ENCODE measurements at regions not wholly inside any gene's neighbourhood (a gene's known extent, or its start where the extent isn't known, plus 50 kb on each side); places are given as distances from the start of the nearest gene placed in this dataset.
"Not testable (repeated sequence)": the region's sequence is repeated elsewhere in the genome, so short reads cannot be mapped to it uniquely, and the experiment has no call there.

GRCh38 chr6:51203504-51203903 lies 384.8 kb downstream of the TFAP2B start:
- Mint-ChIP-seq H3K9me3 (ENCODE audit: low read depth) (no peaks in the 10 kb centered on the region), H3K36me3 (ENCODE audit: low read depth) (no peaks in the 10 kb centered on the region), H3K4me1 (ENCODE audit: low read depth) (peaks cover 14% of the 10 kb centered on the region), H3K4me3 (ENCODE audit: unreplicated experiment) (no peak overlapping the region), H3K27ac (ENCODE audit: unreplicated experiment) (no peak overlapping the region), H3K27me3 (ENCODE audit: low read depth) (no peaks in the 10 kb centered on the region)
- TF ChIP-seq CTCF (IDR thresholded peaks at IDR 0.05): no peak
- no peak for DNase-seq (ENCODE audit: low spot score)

GRCh38 chr6:51206686-51207085 lies 388.0 kb downstream of the TFAP2B start:
- not testable (repeated sequence) for H3K4me1 Mint-ChIP-seq (ENCODE audit: low read depth); DNase-seq (ENCODE audit: low spot score); H3K27me3 Mint-ChIP-seq (ENCODE audit: low read depth); H3K36me3 Mint-ChIP-seq (ENCODE audit: low read depth); H3K9me3 Mint-ChIP-seq (ENCODE audit: low read depth); H3K27ac Mint-ChIP-seq (ENCODE audit: unreplicated experiment); H3K4me3 Mint-ChIP-seq (ENCODE audit: unreplicated experiment)

DNA sequence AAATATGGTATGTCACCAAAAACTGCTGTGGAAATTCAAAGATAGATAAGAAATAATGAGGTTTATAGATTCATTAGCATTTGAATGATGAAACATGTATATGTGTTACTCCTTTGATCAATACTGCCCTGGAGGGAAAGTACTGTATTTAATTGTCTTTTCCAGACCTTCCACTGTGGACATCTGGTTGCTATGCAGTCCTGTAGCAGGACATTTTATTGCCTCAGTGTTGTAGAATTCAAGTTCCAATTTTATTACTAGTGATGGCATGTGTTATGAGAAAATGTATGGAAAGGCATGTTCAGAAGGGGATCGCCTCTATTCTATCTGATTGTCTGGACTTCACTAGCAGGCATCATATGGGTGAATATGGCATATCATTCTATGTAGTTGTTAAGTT lies 391.0 kb downstream of the TFAP2B start:
- no peak for TF ChIP-seq CTCF (IDR thresholded peaks at IDR 0.05)
- H3K9me3 Mint-ChIP-seq (ENCODE audit: low read depth): no peaks in the 10 kb centered on the region
- H3K4me3 Mint-ChIP-seq (ENCODE audit: unreplicated experiment): no peak overlapping the region
- H3K4me1 Mint-ChIP-seq (ENCODE audit: low read depth): peaks cover 10% of the 10 kb centered on the region
- no peaks in the 10 kb centered on the region for H3K27me3 Mint-ChIP-seq (ENCODE audit: low read depth)
- no peak for DNase-seq (ENCODE audit: low spot score)
- H3K27ac Mint-ChIP-seq (ENCODE audit: unreplicated experiment): no peak overlapping the region
- H3K36me3 Mint-ChIP-seq (ENCODE audit: low read depth): no peaks in the 10 kb centered on the region

- Mint-ChIP-seq H3K4me3 (ENCODE audit: unreplicated experiment) (peak overlapping the region; percentile 32), H3K27ac (ENCODE audit: unreplicated experiment) (no peak overlapping the region), H3K27me3 (ENCODE audit: low read depth) (no peaks in the 10 kb centered on the region), H3K36me3 (ENCODE audit: low read depth) (no peaks in the 10 kb centered on the region), H3K4me1 (ENCODE audit: low read depth) (no peaks in the 10 kb centered on the region), H3K9me3 (ENCODE audit: low read depth) (no peaks in the 10 kb centered on the region)
- no peak for DNase-seq (ENCODE audit: low spot score)
- TF ChIP-seq CTCF (IDR thresholded peaks at IDR 0.05): no peak
Measured at GRCh38 chr6:51213811-51214210, 395.1 kb downstream of the TFAP2B start.

DNA sequence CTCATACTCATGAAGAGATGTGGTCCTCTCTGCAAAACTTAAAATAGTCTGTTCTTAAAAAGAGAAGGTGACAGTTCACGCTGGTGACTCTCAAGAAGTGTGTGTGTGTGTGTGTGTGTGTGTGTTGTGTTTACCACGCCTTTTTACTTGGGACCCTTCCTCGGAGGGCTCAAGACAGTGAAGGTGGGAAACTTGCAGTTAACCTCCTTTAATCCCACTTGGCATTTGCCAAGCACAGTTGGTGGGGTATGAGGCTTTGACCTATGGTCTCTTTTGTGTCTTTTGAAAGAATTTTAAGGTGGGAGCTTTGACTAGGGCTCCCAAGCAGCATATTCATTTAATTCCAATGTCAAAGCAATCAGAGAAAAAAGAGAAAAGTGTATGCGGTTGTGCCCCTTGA lies 395.8 kb downstream of the TFAP2B start:
- TF ChIP-seq CTCF (IDR thresholded peaks at IDR 0.05): no peak
- Mint-ChIP-seq H3K4me3 (ENCODE audit: unreplicated experiment) (no peak overlapping the region), H3K9me3 (ENCODE audit: low read depth) (no peaks in the 10 kb centered on the region), H3K36me3 (ENCODE audit: low read depth) (no peaks in the 10 kb centered on the region), H3K4me1 (ENCODE audit: low read depth) (no peaks in the 10 kb centered on the region), H3K27me3 (ENCODE audit: low read depth) (no peaks in the 10 kb centered on the region), H3K27ac (ENCODE audit: unreplicated experiment) (no peak overlapping the region)
- no peak for DNase-seq (ENCODE audit: low spot score)

- H3K27me3 Mint-ChIP-seq (ENCODE audit: low read depth): no peaks in the 10 kb centered on the region
- no peak overlapping the region for H3K27ac Mint-ChIP-seq (ENCODE audit: unreplicated experiment)
- H3K36me3 Mint-ChIP-seq (ENCODE audit: low read depth): no peaks in the 10 kb centered on the region
- H3K4me3 Mint-ChIP-seq (ENCODE audit: unreplicated experiment): no peak overlapping the region
- no peak for DNase-seq (ENCODE audit: low spot score)
- H3K9me3 Mint-ChIP-seq (ENCODE audit: low read depth): no peaks in the 10 kb centered on the region
- TF ChIP-seq CTCF (IDR thresholded peaks at IDR 0.05): no peak
- H3K4me1 Mint-ChIP-seq (ENCODE audit: low read depth): no peaks in the 10 kb centered on the region
Measured at GRCh38 chr6:51218181-51218580, 399.5 kb downstream of the TFAP2B start.

DNA sequence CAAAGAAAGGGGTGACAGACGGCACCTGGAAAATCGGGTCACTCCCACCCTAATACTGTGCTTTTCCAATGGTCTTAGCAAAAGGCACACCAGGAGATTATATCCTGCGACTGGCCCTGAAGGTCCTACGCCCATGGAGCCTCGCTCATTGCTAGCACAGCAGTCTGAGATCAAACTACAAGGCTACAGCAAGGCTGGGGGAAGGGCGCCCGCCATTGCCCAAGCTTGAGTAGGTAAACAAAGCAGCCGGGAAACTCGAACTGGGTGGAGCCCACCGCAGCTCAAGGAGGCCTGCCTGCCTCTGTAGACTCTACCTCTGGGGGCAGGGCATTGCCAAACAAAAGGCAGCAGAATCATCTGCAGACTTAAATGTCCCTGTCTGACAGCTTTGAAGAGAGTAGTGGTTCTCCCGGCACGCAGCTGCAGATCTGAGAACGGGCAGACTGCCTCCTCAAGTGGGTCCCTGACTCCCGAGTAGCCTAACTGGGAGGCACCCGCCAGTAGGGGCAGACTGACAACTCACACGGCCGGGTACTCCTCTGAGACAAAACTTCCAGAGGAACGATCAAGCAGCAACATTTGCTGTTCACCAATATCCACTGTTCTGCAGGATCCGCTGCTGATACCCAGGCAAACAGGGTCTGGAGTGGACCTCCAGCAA lies 406.0 kb downstream of the TFAP2B start:
- not testable (repeated sequence) for H3K27ac Mint-ChIP-seq (ENCODE audit: unreplicated experiment); H3K27me3 Mint-ChIP-seq (ENCODE audit: low read depth); H3K36me3 Mint-ChIP-seq (ENCODE audit: low read depth); H3K4me3 Mint-ChIP-seq (ENCODE audit: unreplicated experiment); H3K4me1 Mint-ChIP-seq (ENCODE audit: low read depth)
- DNase-seq (ENCODE audit: low spot score): peak; percentile 63
- H3K9me3 Mint-ChIP-seq (ENCODE audit: low read depth): peaks cover 23% of the 10 kb centered on the region
